ENCODE measurements at regions not wholly inside any gene's neighbourhood (a gene's known extent, or its start where the extent isn't known, plus 50 kb on each side); places are given as distances from the start of the nearest gene placed in this dataset.

GRCh38 chr5:61596265-61596664, 264.2 kb downstream of the ZSWIM6 start:
- no peak for DNase-seq (ENCODE audit: low spot score)

DNA sequence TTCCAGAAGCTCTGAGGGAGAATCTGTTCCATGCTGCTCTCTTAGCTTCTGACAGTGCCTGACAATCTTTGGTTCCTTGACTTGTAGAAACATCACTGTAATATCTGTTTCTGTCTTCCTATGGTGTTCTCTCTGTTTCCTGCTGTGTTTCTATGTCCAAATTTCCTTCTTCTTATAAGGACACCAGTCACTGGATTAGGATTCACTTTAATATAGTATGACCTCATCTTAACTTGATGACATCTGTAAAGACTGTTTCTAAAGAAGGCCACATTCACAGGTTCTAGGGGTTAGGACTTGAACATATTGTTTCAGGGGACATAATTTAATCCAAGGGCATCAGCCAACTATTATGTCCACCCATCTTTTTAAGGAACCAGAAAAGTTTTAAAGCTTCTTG, 265.6 kb downstream of the ZSWIM6 start:
- no peak for DNase-seq (ENCODE audit: low spot score)
- FAIRE-seq = no peak

More at GRCh38 chr5:61596265-61596664, 264.2 kb downstream of the ZSWIM6 start:
- FAIRE-seq = no peak

GRCh38 chr5:61598126-61598525, 266.1 kb downstream of the ZSWIM6 start:
- no peak for DNase-seq (ENCODE audit: low spot score)
- FAIRE-seq = no peak

- DNase-seq (ENCODE audit: low spot score) = no peak
- FAIRE-seq = no peak
These were observed 267.5 kb downstream of the ZSWIM6 start for GRCh38 chr5:61599370-61600122.

GRCh38 chr5:61600123-61600444, 268.0 kb downstream of the ZSWIM6 start:
- no peak for FAIRE-seq
- DNase-seq (ENCODE audit: low spot score) = no peak

DNA sequence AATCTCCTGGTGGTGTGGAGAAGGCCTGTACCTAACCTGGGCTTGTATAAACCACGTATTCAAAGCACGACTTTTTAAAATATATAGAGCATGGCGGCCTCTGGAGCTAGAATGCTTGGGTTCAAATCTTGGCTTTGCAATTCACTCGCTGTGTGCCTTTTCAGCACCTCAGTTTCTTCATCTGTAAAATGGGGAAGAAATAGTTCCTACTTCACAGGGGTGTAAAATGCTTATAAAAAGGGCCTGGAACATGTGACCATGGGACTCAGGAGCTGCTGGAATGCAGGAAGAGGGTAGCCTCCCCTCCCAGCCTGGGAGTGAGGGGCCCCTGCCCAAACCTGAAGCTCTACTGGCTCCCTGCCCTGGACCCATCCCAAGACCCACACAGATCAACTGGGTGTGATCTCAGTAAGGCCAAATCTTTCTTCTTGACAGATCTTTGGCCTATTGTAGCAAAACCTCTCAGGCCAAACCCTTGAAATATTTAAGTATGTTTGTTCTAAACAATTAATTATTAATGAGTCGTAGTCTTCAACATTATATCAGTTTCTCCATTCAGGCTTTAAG, 269.0 kb downstream of the ZSWIM6 start:
- FAIRE-seq = no peak
- DNase-seq (ENCODE audit: low spot score) = no peak

DNA sequence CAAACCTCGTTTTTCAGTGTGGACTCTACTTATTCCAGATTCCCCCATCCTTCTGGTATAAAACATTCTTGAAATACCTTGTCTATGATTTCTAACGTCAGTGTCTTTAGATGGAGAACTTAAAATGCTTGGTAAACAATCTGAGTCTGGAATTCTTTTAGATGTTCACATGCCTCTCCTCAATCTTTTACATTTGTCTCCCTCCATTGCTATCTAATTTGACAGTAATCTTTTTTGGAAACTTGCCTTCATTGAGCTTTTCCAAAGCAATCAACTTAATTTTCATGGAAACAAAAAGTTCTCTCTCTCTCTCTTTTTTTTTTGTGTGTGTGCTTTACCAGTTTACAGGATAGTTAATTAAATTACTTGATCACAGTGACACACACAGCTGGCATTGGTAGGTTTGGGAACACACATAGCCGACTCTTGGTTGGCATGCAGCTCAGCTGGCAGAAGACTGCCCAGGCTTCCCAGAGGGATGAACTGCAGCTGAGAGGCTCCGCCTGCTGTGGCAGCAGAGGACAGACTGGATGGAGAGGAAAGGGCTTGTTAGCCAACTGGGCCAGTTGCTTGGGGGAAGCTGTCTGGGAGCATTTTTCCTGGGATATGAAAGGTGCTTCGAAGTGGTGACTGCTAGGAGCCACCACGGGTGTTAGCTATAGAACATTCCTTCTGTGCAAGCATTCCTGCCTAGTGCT, 271.3 kb downstream of the ZSWIM6 start:
- FAIRE-seq (no peak), DNase-seq (ENCODE audit: low spot score) (no peak)

DNA sequence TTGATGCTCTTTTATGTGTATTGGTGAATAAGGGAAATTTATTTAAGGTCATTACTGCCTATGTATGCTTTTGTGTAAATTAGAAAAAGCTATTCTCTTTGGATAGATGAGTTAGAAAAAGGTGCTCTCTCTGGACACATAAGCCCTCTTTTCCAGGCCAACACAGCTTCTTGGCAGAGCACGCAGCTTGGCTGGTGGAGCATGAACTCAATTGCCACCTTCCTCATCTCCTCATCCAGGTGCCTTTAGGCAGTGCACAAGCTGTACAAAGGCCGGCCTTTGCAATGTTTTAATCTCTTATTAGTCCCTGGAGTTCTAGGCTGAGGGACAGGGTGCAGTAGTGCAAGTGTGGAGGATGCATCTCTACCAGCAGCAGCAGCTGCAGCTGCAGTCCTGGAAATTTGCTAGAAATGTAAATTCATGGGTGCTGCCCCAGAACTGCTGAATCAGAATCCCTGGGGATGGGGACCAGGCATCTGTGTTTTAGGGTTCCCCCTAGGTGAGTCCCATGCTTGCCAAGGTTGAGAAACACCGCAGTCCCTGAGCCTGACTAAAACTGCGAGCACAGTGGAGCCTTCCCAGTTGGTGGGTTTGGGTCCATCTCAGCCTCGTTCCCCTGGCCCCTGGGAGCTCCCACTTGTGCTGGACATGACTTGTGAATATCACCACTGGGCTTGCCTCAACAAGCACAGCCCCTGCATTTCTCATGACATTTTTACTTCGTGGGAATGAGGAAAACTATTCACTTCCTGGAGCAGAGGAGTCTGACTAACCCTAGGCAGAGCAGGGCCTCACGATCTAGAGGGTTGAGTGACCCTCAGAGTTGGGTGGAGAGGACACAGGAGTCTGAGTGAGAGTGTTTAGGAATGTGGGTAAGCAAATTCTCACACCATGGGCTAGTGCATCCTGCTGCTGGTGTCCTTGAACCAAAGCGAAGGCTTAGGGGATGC, 272.3 kb downstream of the ZSWIM6 start:
- DNase-seq (ENCODE audit: low spot score) (no peak), FAIRE-seq (no peak)

- FAIRE-seq (no peak), DNase-seq (ENCODE audit: low spot score) (no peak)
These were observed 278.0 kb downstream of the ZSWIM6 start for GRCh38 chr5:61609840-61610677.

GRCh38 chr5:61610678-61611024, 278.6 kb downstream of the ZSWIM6 start:
- no peak for FAIRE-seq
- no peak for DNase-seq (ENCODE audit: low spot score)

DNA sequence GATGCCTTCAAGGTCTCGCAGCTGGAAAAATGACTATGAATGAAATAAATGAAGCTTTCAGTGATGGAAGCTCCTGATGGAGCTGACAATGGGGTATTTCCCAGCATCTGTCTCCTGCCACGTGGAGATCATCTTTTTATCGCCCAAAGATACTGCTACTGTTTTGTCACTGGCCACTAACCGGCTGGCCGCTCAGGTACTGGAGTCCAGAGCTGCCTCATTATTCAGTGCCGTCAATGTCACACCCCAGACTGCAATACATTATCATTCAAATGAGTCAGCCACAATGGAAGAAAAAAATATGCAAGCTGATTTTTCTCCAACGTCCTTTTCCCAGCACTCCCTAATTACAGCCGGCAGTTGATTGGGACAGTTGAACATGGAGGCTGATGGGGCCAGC, 280.4 kb downstream of the ZSWIM6 start:
- DNase-seq (ENCODE audit: low spot score) (no peak), FAIRE-seq (no peak)

DNA sequence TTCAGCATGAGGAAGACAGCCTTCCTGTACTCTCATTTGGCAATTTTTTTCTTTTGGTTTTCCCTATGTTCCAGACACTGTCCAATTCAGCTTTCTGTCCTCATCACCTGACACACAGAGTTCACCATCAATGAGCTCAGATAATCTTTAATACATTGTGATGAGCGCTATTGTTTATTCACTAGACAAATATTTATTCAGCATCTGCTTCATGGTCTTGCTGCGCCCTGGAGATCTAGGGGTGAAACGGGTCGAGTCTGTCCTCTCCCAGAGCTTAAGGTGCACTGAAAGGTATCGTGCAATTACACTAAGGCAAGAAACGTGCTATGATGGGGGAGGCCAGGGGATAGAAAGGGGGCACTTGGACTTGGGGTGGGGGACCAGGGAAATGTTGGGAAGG, 281.6 kb downstream of the ZSWIM6 start:
- no peak for FAIRE-seq
- DNase-seq (ENCODE audit: low spot score) = no peak

DNA sequence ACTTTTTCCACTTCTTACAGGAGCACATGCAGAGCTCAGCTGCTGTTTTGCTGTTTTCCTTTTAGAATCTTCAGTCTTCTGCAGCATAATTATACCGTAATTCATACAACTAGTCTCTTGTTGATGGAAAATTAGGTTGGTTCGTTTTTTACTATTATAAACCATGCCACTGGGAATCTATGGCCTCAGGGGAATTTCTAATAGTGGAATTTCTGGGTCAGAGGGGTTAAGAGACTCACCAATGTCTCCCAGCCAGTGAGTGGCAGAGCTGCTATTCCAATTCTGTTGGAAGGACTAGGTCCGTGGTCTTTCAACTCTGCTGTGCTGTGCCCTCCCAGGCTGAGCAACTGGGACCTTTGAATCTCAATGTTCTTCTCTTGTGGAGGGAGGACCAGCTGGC, 282.5 kb downstream of the ZSWIM6 start:
- FAIRE-seq (no peak), DNase-seq (ENCODE audit: low spot score) (no peak)

DNA sequence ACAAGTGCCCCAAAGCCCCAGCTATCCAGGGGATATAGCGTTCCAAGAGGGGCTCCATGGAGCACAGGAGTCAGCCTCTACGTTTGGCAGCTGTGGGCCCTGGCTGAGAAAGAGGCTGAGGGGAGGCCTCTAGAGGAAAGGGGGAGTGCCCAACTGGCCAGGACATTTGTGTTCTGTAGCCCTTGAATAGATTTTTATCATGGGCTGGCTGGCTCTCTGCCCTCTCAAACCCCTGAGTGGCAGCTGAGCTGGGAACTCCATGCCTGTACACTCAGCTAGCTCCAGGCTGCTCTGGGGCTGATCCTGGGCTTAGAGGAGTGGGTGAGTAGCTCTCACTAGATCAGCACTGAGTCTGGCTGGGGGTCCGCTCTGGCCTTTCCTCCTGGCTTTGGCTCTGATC, 285.0 kb downstream of the ZSWIM6 start:
- no peak for DNase-seq (ENCODE audit: low spot score)
- no peak for FAIRE-seq

GRCh38 chr5:61617995-61618525, 286.0 kb downstream of the ZSWIM6 start:
- DNase-seq (ENCODE audit: low spot score) (no peak), FAIRE-seq (no peak)

- FAIRE-seq (no peak), DNase-seq (ENCODE audit: low spot score) (no peak)
These were observed 286.5 kb downstream of the ZSWIM6 start for GRCh38 chr5:61618577-61618976.

- FAIRE-seq (no peak), DNase-seq (ENCODE audit: low spot score) (no peak)
These were observed 287.2 kb downstream of the ZSWIM6 start for GRCh38 chr5:61619289-61619688.

DNA sequence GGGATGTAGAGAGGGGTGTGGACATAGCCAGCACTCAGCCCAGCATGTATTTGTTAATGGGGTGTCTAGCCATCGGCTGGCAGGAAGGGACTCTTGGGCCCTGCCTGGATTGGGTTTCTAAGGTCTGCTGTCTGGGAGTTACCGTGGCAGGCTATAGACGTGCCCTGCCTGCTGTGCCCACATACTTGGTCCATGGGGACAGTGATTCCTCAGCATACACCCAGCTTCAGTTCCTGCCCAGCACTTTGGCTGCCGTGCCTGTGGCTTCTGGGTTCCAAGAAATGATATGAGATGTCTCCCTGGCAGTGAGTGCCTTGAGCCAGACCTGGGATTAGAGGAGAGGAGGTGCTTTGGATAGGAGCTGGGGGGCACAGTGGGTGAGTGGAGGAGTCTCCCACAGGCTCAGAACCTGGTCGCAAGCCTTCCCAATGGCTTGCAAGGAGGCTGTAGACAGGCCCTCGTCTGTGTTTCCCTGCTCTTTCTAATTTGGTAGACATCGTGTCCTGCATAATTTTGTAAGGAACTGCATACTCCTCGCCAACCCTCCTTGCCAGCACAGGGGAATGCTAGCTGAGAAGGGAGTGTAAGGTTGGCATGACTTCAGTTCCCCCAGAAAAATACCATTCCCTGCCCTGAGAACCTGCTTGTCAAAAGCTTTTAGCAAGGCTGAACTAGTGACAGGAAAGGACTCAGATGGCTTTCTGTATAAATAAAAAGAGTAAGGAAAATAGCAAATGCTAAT, 287.9 kb downstream of the ZSWIM6 start:
- no peak for FAIRE-seq
- DNase-seq (ENCODE audit: low spot score) = no peak

DNA sequence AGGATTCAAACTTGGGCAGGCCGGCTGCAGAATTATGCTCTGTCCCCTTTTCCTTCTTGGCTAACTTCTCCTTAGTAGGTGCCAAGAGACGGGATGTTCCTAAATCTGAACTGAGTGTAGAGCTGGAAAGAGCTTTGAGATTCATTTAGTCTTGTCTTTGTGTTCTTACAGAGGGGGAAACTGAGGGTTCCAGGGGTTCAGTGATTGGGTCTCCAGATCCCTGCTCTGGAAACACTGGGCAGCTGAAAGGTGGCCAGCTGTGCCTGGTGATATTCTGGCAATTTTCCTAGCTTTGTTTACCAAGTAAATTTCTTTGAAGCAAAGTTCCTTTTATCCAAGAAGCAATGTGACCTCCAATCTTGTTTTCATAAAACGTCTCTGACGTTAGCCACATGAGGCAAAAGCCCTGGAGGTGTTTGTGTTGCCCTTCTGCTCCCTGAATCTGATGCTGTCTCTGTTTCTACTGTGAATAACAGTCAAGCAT, 288.7 kb downstream of the ZSWIM6 start:
- no peak for FAIRE-seq
- no peak for DNase-seq (ENCODE audit: low spot score)

DNA sequence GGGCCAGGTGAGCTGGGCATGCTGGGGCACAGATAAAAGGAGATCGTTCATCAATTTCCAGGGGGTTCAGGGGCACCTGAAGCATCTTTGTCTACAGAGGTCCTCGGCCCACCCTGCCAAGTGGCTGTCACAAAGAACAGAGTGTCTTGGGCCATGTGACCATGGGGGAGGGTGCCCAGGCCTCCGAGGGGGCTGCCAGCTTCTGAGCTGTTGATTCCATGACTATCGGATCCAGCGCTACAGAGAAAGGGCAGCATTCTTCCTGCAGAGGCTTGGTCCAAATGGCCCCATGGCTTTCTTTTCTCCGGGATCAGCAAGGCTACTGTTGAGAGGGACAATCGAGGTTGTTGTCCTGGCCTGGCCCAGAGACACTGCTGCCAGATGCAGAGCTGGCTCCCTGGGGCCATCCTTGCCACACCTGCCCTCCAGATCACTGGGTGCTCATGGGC, 289.2 kb downstream of the ZSWIM6 start:
- FAIRE-seq (no peak), DNase-seq (ENCODE audit: low spot score) (no peak)
